ENCODE measurements at regions not wholly inside any gene's neighbourhood (a gene's known extent, or its start where the extent isn't known, plus 50 kb on each side); places are given as distances from the start of the nearest gene placed in this dataset.

DNA sequence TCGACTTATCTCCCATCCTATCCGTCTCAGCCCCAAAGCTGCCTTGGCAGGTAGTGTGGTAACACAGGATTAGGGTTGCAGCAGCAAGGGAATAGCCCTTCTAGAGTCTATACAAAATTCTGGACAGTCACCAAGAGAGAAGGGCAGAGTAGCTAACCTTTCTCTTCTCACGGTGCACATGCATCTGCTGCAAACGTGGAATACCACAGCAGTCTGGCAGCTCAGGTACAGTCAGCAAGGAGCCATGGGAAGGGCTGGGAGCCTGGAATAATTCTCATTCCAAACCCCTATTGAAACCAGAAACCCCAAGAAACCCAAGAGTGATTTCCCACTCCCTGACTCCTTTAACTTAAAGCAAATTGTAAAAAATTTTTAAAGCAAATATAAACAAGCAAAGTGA is 92.3 kb upstream of the THRB start:
- H3K4me2 ChIP-seq (ENCODE audit: low read length), result no peak overlapping the region
- H3K36me3 ChIP-seq (ENCODE audit: insufficient read depth, low read length), result no peaks in the 10 kb centered on the region
- no peak overlapping the region for H3K4me3 ChIP-seq (ENCODE audit: low read length)

GRCh38 chr3:24588629-24589512 is 94.2 kb upstream of the THRB start:
- no peaks in the 10 kb centered on the region for H3K27me3 ChIP-seq (ENCODE audit: insufficient read depth, low read depth, low read length)
- no peaks in the 10 kb centered on the region for H3K9me3 ChIP-seq (ENCODE audit: low read length)
- no peaks in the 10 kb centered on the region for H3K79me2 ChIP-seq (replicated peaks; ENCODE audit: insufficient read depth, low read length)
- TF ChIP-seq RAD21 (conservative IDR thresholded peaks at IDR 0.05), result no peak
- TF ChIP-seq EP300 (conservative IDR thresholded peaks at IDR 0.05; ENCODE audit: poor library complexity, severe bottlenecking), result no peak
- no peak for TF ChIP-seq POLR2AphosphoS5 (IDR thresholded peaks at IDR 0.05)
- TF ChIP-seq TAF1 (IDR thresholded peaks at IDR 0.05; ENCODE audit: low read depth), result no peak
- no peak for TF ChIP-seq SMC3 (conservative IDR thresholded peaks at IDR 0.05; ENCODE audit: poor library complexity)
- no peak for TF ChIP-seq EZH2 (IDR thresholded peaks at IDR 0.05; ENCODE audit: borderline replicate concordance, insufficient read depth, low read length, poor library complexity, severe bottlenecking)
- TF ChIP-seq MXI1 (conservative IDR thresholded peaks at IDR 0.05; ENCODE audit: poor library complexity, severe bottlenecking), result no peak
- TF ChIP-seq, protein P1, sequence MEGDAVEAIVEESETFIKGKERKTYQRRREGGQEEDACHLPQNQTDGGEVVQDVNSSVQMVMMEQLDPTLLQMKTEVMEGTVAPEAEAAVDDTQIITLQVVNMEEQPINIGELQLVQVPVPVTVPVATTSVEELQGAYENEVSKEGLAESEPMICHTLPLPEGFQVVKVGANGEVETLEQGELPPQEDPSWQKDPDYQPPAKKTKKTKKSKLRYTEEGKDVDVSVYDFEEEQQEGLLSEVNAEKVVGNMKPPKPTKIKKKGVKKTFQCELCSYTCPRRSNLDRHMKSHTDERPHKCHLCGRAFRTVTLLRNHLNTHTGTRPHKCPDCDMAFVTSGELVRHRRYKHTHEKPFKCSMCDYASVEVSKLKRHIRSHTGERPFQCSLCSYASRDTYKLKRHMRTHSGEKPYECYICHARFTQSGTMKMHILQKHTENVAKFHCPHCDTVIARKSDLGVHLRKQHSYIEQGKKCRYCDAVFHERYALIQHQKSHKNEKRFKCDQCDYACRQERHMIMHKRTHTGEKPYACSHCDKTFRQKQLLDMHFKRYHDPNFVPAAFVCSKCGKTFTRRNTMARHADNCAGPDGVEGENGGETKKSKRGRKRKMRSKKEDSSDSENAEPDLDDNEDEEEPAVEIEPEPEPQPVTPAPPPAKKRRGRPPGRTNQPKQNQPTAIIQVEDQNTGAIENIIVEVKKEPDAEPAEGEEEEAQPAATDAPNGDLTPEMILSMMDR (IDR thresholded peaks at IDR 0.05; ENCODE audit: poor library complexity, severe bottlenecking), result no peak

More for the DNA sequence above, 92.3 kb upstream of the THRB start:
- Histone ChIP-seq H3K9me3 (ENCODE audit: low read length) (no peaks in the 10 kb centered on the region), H3K27me3 (ENCODE audit: insufficient read depth, low read depth, low read length) (no peaks in the 10 kb centered on the region), H3K9me2 (ENCODE audit: insufficient read depth, low read length) (no peaks in the 10 kb centered on the region), H4K20me1 (ENCODE audit: insufficient read depth) (no peaks in the 10 kb centered on the region), H2AFZ (ENCODE audit: low read depth, low read length) (no peak overlapping the region), H3K9ac (ENCODE audit: low read length) (no peak overlapping the region), H3K79me2 (replicated peaks; ENCODE audit: insufficient read depth, low read length) (no peaks in the 10 kb centered on the region), H3F3A (ENCODE audit: insufficient read depth, low read length, poor library complexity, severe bottlenecking) (no peaks in the 10 kb centered on the region), H3K27ac (ENCODE audit: low read length) (no peak overlapping the region)
- TF ChIP-seq MXI1 (conservative IDR thresholded peaks at IDR 0.05; ENCODE audit: poor library complexity, severe bottlenecking) (no peak), REST (IDR thresholded peaks at IDR 0.05; ENCODE audit: borderline replicate concordance) (no peak), RAD21 (conservative IDR thresholded peaks at IDR 0.05) (no peak), POLR2AphosphoS5 (IDR thresholded peaks at IDR 0.05) (no peak), EP300 (conservative IDR thresholded peaks at IDR 0.05; ENCODE audit: poor library complexity, severe bottlenecking) (no peak), EZH2 (IDR thresholded peaks at IDR 0.05; ENCODE audit: borderline replicate concordance, insufficient read depth, low read length, poor library complexity, severe bottlenecking) (no peak), SMC3 (conservative IDR thresholded peaks at IDR 0.05; ENCODE audit: poor library complexity) (no peak), TAF1 (IDR thresholded peaks at IDR 0.05; ENCODE audit: low read depth) (no peak)
- TF ChIP-seq, protein P1 (IDR thresholded peaks at IDR 0.05; ENCODE audit: poor library complexity, severe bottlenecking), result no peak

More at GRCh38 chr3:24588629-24589512, 94.2 kb upstream of the THRB start:
- Histone ChIP-seq H2AFZ (ENCODE audit: low read depth, low read length) (no peak overlapping the region), H4K20me1 (ENCODE audit: insufficient read depth) (no peaks in the 10 kb centered on the region), H3K9ac (ENCODE audit: low read length) (no peak overlapping the region), H3K36me3 (ENCODE audit: insufficient read depth, low read length) (no peaks in the 10 kb centered on the region), H3K4me3 (ENCODE audit: low read length) (no peak overlapping the region), H3K27ac (ENCODE audit: low read length) (no peak overlapping the region), H3F3A (ENCODE audit: insufficient read depth, low read length, poor library complexity, severe bottlenecking) (no peaks in the 10 kb centered on the region), H3K4me2 (ENCODE audit: low read length) (no peak overlapping the region), H3K9me2 (ENCODE audit: insufficient read depth, low read length) (no peaks in the 10 kb centered on the region)
